OCI-LY3 (cell line): ENCODE measurements at regions not wholly inside any gene's neighbourhood (a gene's known extent, or its start where the extent isn't known, plus 50 kb on each side); places are given as distances from the start of the nearest gene placed in this dataset.

Experiments used
- EZH2phosphoT487 ChIP-seq: fragments of 200-600 bp; shearing (Covaris generic); IDR thresholded peaks from 2 replicates; pipeline ENCODE4 v1.6.1; 2018; ENCODE audit warnings: antibody characterized with exemption, mixed run types, low read depth
- TF ChIP-seq, protein P1 (sequence below): fragments of 200-600, 300-600 bp; sonication (generic); IDR thresholded peaks from 2 replicates; pipeline ENCODE4 v1.5.1; 2014; ENCODE audit warnings: antibody characterized with exemption, low read length, low read depth

- TF ChIP-seq, protein P1, sequence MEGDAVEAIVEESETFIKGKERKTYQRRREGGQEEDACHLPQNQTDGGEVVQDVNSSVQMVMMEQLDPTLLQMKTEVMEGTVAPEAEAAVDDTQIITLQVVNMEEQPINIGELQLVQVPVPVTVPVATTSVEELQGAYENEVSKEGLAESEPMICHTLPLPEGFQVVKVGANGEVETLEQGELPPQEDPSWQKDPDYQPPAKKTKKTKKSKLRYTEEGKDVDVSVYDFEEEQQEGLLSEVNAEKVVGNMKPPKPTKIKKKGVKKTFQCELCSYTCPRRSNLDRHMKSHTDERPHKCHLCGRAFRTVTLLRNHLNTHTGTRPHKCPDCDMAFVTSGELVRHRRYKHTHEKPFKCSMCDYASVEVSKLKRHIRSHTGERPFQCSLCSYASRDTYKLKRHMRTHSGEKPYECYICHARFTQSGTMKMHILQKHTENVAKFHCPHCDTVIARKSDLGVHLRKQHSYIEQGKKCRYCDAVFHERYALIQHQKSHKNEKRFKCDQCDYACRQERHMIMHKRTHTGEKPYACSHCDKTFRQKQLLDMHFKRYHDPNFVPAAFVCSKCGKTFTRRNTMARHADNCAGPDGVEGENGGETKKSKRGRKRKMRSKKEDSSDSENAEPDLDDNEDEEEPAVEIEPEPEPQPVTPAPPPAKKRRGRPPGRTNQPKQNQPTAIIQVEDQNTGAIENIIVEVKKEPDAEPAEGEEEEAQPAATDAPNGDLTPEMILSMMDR: no peak
- no peak for TF ChIP-seq EZH2phosphoT487
These were observed 693.0 kb downstream of the KCNJ2 start for GRCh38 chr17:70862295-70862694.
